Upper lobe of left lung (tissue), 6 donors: ENCODE measurements at regions not wholly inside any gene's neighbourhood (a gene's known extent, or its start where the extent isn't known, plus 50 kb on each side); places are given as distances from the start of the nearest gene placed in this dataset.

Experiments used
- ATAC-seq, 2 donors: fragments of 200-7000 bp; cut with Tn5 transposase; one replicate each; pipeline ENCODE4 v1.9.1; 2022; ENCODE audit warnings: mild to moderate bottlenecking in 2 of 2, moderate library complexity in 2 of 2; ENCODE audit not compliant: low FRiP score in 2 of 2
- DNase-seq, 2 donors: peaks; one replicate each; pipeline ENCODE4 v3.0.0-alpha.2; 2019 to 2020
- H3K27ac ChIP-seq, 4 donors: fragments of 200-600 bp; sonication (generic); one replicate each; pipeline ENCODE4 v1.5.1; 2016 to 2019
- H3K27me3 ChIP-seq, 4 donors: fragments of 200-600 bp; sonication (generic); one replicate each; pipeline ENCODE4 v1.5.1; 2017 to 2019
- H3K36me3 ChIP-seq, 4 donors: fragments of 200-600 bp; sonication (generic); one replicate each; pipeline ENCODE4 v1.5.1; 2016 to 2019
- H3K4me1 ChIP-seq, 4 donors: fragments of 200-600 bp; sonication (generic); one replicate each; pipeline ENCODE4 v1.5.1; 2018 to 2019
- H3K4me3 ChIP-seq, 4 donors: fragments of 200-600 bp; sonication (generic); one replicate each; pipeline ENCODE4 v1.5.1; 2017 to 2019; ENCODE audit warnings: mild to moderate bottlenecking in 2 of 4, moderate library complexity in 1 of 4
- H3K9me3 ChIP-seq, 4 donors: fragments of 200-600 bp; sonication (generic); one replicate each; pipeline ENCODE4 v1.5.1; 2018 to 2019
- EP300 ChIP-seq, 4 donors: sonication (generic); formaldehyde crosslinking; IDR thresholded peaks; one replicate each; pipeline ENCODE4 v1.5.1; 2017; ENCODE audit warnings: antibody characterized with exemption in 4 of 4, control low read depth in 2 of 4
- POLR2A ChIP-seq, 4 donors: fragments of 450-650 bp; IDR thresholded peaks; one replicate each; pipeline ENCODE4 v1.5.1; 2016 to 2017; ENCODE audit warnings: antibody characterized with exemption in 4 of 4, mild to moderate bottlenecking in 2 of 4
- POLR2AphosphoS5 ChIP-seq, 2 donors: sonication (generic); formaldehyde crosslinking; IDR thresholded peaks; one replicate each; pipeline ENCODE4 v1.5.1; 2017; ENCODE audit warnings: antibody characterized with exemption in 2 of 2
- WGBS, 2 donors: methylation state at CpG; one replicate each; pipeline ENCODE4 v1.1.5; 2017 to 2018; 5-methylcytosine and 5-hydroxymethylcytosine counted together
- TF ChIP-seq, protein P1 (sequence below), 6 experiments: fragments of 450-650 bp in 4 of 6; fragments of 200-600 bp in 2 of 6; sonication (generic) in 2 of 6; IDR thresholded peaks; one replicate each; pipeline ENCODE4 v1.5.1; 2016 to 2019; ENCODE audit warnings: antibody characterized with exemption in 6 of 6
- donor health status: DM: no; HTN: no; CAD: no; lungs with moderate emphysema.
- donor health status: DM: no; HTN: yes; CAD: no; lungs with severe emphysema.

DNA sequence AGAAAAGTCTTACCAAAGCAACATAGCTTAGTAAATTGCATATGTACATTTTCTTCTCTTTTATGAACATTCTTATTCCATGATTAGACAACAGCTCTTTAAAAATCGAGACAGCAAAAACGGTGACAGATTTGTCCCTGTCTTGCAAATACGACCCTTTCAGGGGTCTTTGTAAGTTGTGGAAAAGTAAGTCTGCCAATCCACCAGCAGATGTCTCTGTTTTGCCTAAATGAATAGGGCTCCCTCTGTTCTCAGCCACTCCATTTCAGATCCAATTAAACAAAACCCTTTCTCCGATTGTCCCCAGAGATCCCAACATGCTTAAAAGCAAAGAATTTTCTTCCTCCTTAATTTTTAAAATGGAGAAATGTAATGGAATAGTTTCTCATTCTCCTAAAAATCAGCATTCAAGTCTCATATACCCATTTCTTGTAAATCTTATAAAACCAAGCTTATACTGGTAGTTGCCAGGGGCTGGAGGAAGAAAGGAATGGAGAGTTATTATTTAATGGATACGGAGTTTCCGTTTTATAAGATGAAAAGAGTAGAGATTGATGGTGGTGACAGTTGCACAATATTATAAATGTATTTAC, 61.0 kb upstream of the NFE2L3 start:
- Histone ChIP-seq H3K9me3 (no peaks in the 10 kb centered on the region), H3K4me1 (peaks cover 4 to 10% (median 5%) of the 10 kb centered on the region in 4 donors), H3K27me3 (no peaks in the 10 kb centered on the region), H3K4me3 (peak overlapping the region in 1 of 4 donors; percentile 30), H3K36me3 (no peaks in the 10 kb centered on the region), H3K27ac (peak overlapping the region in 1 of 4 donors; percentile 17)
- no peak for DNase-seq
- no peak for TF ChIP-seq POLR2AphosphoS5 (IDR thresholded peaks at IDR 0.05)
- no peak for TF ChIP-seq POLR2A (IDR thresholded peaks at IDR 0.05)
- TF ChIP-seq EP300 (IDR thresholded peaks at IDR 0.05) = no peak
- TF ChIP-seq, protein P1, sequence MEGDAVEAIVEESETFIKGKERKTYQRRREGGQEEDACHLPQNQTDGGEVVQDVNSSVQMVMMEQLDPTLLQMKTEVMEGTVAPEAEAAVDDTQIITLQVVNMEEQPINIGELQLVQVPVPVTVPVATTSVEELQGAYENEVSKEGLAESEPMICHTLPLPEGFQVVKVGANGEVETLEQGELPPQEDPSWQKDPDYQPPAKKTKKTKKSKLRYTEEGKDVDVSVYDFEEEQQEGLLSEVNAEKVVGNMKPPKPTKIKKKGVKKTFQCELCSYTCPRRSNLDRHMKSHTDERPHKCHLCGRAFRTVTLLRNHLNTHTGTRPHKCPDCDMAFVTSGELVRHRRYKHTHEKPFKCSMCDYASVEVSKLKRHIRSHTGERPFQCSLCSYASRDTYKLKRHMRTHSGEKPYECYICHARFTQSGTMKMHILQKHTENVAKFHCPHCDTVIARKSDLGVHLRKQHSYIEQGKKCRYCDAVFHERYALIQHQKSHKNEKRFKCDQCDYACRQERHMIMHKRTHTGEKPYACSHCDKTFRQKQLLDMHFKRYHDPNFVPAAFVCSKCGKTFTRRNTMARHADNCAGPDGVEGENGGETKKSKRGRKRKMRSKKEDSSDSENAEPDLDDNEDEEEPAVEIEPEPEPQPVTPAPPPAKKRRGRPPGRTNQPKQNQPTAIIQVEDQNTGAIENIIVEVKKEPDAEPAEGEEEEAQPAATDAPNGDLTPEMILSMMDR (IDR thresholded peaks at IDR 0.05) = peak; percentile 53 to 74 (median 62)
- 8 to 10% methylated on average over 6 of the region's 6 CpGs for WGBS, 2 donors
- peak in 1 of 2 donors; percentile 77 for ATAC-seq

DNA sequence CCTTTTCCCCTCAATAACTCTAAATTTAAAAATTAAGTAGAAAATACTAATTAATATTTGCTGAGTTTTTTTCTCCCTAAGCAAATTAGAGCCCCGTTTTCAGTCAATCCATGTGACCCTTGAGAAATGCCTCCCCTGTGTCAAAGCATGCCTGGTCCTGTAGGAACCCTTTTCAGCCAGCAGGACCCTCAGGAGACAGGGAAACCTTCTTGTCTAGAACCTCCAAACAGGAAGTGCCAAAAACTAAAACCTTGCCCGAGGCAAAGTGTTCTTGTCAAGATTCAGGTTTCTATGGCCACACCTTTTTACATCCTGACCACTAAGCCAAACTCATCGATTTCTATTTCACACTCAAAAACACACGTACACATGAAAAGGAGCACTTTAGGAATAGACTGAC, 60.1 kb upstream of the NFE2L3 start:
- H3K27ac ChIP-seq = no peak overlapping the region
- H3K9me3 ChIP-seq = no peaks in the 10 kb centered on the region
- no peak overlapping the region for H3K4me3 ChIP-seq
- no peak for TF ChIP-seq POLR2A (IDR thresholded peaks at IDR 0.05)
- TF ChIP-seq, protein P1 (IDR thresholded peaks at IDR 0.05) = peak in 1 of 6 experiments; percentile 9
- H3K27me3 ChIP-seq = no peaks in the 10 kb centered on the region
- H3K36me3 ChIP-seq = no peaks in the 10 kb centered on the region
- 44 to 62% methylated on average over 4 of the region's 4 CpGs for WGBS, 2 donors
- H3K4me1 ChIP-seq = peaks cover 4 to 10% (median 5%) of the 10 kb centered on the region in 4 donors
- ATAC-seq = no peak
- DNase-seq = no peak

DNA sequence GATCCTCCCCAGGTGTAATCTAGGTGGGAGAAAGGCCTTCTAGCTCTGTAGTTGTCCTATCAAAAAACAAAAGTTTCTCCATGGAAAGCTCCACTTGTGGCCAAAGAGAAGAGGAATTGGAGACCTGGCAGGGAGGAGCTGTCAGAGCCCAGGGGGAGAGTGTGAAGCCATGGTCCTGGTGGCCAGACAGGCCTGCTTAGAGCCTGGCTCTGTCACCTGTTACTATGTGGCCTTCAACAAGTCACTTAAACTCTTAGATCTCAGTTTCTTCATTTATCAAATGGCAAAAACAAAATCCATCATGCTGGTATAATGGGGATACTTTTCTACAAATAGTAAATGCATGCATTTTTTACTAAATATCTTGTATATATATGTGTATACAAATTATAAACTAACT, 59.0 kb upstream of the NFE2L3 start:
- ATAC-seq (no peak), DNase-seq (no peak)
- TF ChIP-seq, protein P1 (IDR thresholded peaks at IDR 0.05) = no peak
- TF ChIP-seq EP300 (IDR thresholded peaks at IDR 0.05) (no peak), POLR2A (IDR thresholded peaks at IDR 0.05) (no peak), POLR2AphosphoS5 (IDR thresholded peaks at IDR 0.05) (no peak)
- Histone ChIP-seq H3K36me3 (no peaks in the 10 kb centered on the region), H3K4me1 (peaks cover 4 to 10% (median 5%) of the 10 kb centered on the region in 4 donors), H3K27ac (no peak overlapping the region), H3K9me3 (no peaks in the 10 kb centered on the region), H3K27me3 (no peaks in the 10 kb centered on the region), H3K4me3 (no peak overlapping the region)

DNA sequence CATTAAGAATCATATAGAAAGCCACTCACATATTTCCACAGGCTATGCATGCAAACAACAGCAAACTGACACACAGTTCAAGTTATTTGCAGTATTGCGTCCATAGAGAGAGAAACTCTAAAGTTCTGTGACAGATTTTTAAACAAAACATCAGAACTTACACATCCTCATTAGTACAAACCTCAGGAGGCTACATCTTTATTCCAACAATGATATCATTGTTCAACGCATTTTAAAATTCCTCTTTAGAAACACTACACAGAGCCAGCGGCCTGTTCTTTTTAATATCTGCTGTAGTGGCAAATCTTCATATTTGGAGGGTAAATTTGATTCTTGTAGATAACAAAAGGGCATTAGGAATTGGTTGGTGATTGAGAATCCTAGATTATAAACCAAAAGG, 55.9 kb upstream of the NFE2L3 start:
- Histone ChIP-seq H3K36me3 (no peaks in the 10 kb centered on the region), H3K4me3 (no peak overlapping the region), H3K9me3 (no peaks in the 10 kb centered on the region), H3K27ac (no peak overlapping the region), H3K27me3 (no peaks in the 10 kb centered on the region), H3K4me1 (peaks cover 0 to 2% (median under 1%) of the 10 kb centered on the region in 4 donors)
- TF ChIP-seq EP300 (IDR thresholded peaks at IDR 0.05) (no peak), POLR2AphosphoS5 (IDR thresholded peaks at IDR 0.05) (no peak), POLR2A (IDR thresholded peaks at IDR 0.05) (no peak)
- TF ChIP-seq, protein P1 (IDR thresholded peaks at IDR 0.05) = no peak
- ATAC-seq = no peak
- WGBS, 2 donors = 91 to 92% methylated on average over 3 of the region's 3 CpGs
- DNase-seq = no peak
